ENCODE measurements at regions not wholly inside any gene's neighbourhood (a gene's known extent, or its start where the extent isn't known, plus 50 kb on each side); places are given as distances from the start of the nearest gene placed in this dataset.
A peak's percentile ranks its signal among the peaks of the same experiment; 100 is the strongest.

- Histone ChIP-seq H3K4me1 (ENCODE audit: insufficient read depth, low read length, poor library complexity, severe bottlenecking) (no peaks in the 10 kb centered on the region), H3K4me2 (ENCODE audit: low read length) (no peak overlapping the region), H4K20me1 (ENCODE audit: insufficient read depth, low read length) (0 out of 2 replicates have a peak, but pooled peaks cover 7% of the 10 kb centered on the region), H3K36me3 (ENCODE audit: insufficient read depth, low read length) (no peaks in the 10 kb centered on the region), H3K9me2 (ENCODE audit: insufficient read depth, low read length) (no peaks in the 10 kb centered on the region), H3K9me3 (ENCODE audit: low read length) (no peaks in the 10 kb centered on the region), H2AFZ (ENCODE audit: low read length) (no peak overlapping the region), H3K27ac (ENCODE audit: low read depth, low read length, poor library complexity, severe bottlenecking) (no peak overlapping the region), H3K4me3 (ENCODE audit: low read depth, low read length, poor library complexity, severe bottlenecking) (no peak overlapping the region), H3K79me2 (ENCODE audit: insufficient read depth, low read depth, low read length) (no peaks in the 10 kb centered on the region)
- CTCF ChIA-PET (ENCODE audit: unreplicated experiment): no interaction called here
- no TSS peak for BruUV-seq (replicated peaks)
- no peak for TF ChIP-seq EZH2phosphoT487 (IDR thresholded peaks at IDR 0.05; ENCODE audit: borderline replicate concordance, low read depth, low read length)
- TF ChIP-seq, protein P1, sequence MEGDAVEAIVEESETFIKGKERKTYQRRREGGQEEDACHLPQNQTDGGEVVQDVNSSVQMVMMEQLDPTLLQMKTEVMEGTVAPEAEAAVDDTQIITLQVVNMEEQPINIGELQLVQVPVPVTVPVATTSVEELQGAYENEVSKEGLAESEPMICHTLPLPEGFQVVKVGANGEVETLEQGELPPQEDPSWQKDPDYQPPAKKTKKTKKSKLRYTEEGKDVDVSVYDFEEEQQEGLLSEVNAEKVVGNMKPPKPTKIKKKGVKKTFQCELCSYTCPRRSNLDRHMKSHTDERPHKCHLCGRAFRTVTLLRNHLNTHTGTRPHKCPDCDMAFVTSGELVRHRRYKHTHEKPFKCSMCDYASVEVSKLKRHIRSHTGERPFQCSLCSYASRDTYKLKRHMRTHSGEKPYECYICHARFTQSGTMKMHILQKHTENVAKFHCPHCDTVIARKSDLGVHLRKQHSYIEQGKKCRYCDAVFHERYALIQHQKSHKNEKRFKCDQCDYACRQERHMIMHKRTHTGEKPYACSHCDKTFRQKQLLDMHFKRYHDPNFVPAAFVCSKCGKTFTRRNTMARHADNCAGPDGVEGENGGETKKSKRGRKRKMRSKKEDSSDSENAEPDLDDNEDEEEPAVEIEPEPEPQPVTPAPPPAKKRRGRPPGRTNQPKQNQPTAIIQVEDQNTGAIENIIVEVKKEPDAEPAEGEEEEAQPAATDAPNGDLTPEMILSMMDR (conservative IDR thresholded peaks at IDR 0.05; ENCODE audit: low read length): peak; percentile 46; the same call in 1 of the 2 replicates
- POLR2A ChIA-PET: interaction anchor here (0.6 kb wide), 1 partner anchor 10 kb away, joined by 3 read pairs; no protein-coding TSS in a partner anchor
- no peak for DNase-seq (ENCODE audit: low spot score)
- intact Hi-C loops (cut with micrococcal nuclease; ENCODE audit: unreplicated experiment): no loop called here
Measured at GRCh38 chr5:93909356-93909755, 168.0 kb upstream of the POU5F2 start.

GRCh38 chr5:93904917-93905316, 163.5 kb upstream of the POU5F2 start:
- no peak for DNase-seq (ENCODE audit: low spot score)
- CTCF ChIA-PET (ENCODE audit: unreplicated experiment): interaction anchor here (0.6 kb wide), 1 partner anchor 1010 kb away, joined by 3 read pairs; no protein-coding TSS in a partner anchor
- H3K4me2 ChIP-seq (ENCODE audit: low read length): no peak overlapping the region
- H3K27ac ChIP-seq (ENCODE audit: low read depth, low read length, poor library complexity, severe bottlenecking): no peak overlapping the region
- TF ChIP-seq EZH2phosphoT487 (IDR thresholded peaks at IDR 0.05; ENCODE audit: borderline replicate concordance, low read depth, low read length): no peak
- TF ChIP-seq, protein P1 (conservative IDR thresholded peaks at IDR 0.05; ENCODE audit: low read length): no peak
- intact Hi-C loops (cut with micrococcal nuclease; ENCODE audit: unreplicated experiment): no loop called here
- H3K4me1 ChIP-seq (ENCODE audit: insufficient read depth, low read length, poor library complexity, severe bottlenecking): no peaks in the 10 kb centered on the region
- H3K9me3 ChIP-seq (ENCODE audit: low read length): no peaks in the 10 kb centered on the region
- H3K79me2 ChIP-seq (ENCODE audit: insufficient read depth, low read depth, low read length): no peaks in the 10 kb centered on the region
- no peaks in the 10 kb centered on the region for H3K9me2 ChIP-seq (ENCODE audit: insufficient read depth, low read length)
- H3K36me3 ChIP-seq (ENCODE audit: insufficient read depth, low read length): no peaks in the 10 kb centered on the region
- H2AFZ ChIP-seq (ENCODE audit: low read length): no peak overlapping the region
- 0 out of 2 replicates have a peak, but pooled peaks cover 7% of the 10 kb centered on the region for H4K20me1 ChIP-seq (ENCODE audit: insufficient read depth, low read length)
- H3K4me3 ChIP-seq (ENCODE audit: low read depth, low read length, poor library complexity, severe bottlenecking): no peak overlapping the region
- POLR2A ChIA-PET: no interaction called here
- BruUV-seq (replicated peaks): no TSS peak

GRCh38 chr5:93902288-93902687, 160.9 kb upstream of the POU5F2 start:
- Histone ChIP-seq H3K4me3 (ENCODE audit: low read depth, low read length, poor library complexity, severe bottlenecking) (no peak overlapping the region), H3K79me2 (ENCODE audit: insufficient read depth, low read depth, low read length) (no peaks in the 10 kb centered on the region), H3K9me2 (ENCODE audit: insufficient read depth, low read length) (no peaks in the 10 kb centered on the region), H3K9me3 (ENCODE audit: low read length) (no peaks in the 10 kb centered on the region), H3K27ac (ENCODE audit: low read depth, low read length, poor library complexity, severe bottlenecking) (no peak overlapping the region), H2AFZ (ENCODE audit: low read length) (no peak overlapping the region), H3K4me1 (ENCODE audit: insufficient read depth, low read length, poor library complexity, severe bottlenecking) (no peaks in the 10 kb centered on the region), H3K36me3 (ENCODE audit: insufficient read depth, low read length) (no peaks in the 10 kb centered on the region), H3K4me2 (ENCODE audit: low read length) (no peak overlapping the region), H4K20me1 (ENCODE audit: insufficient read depth, low read length) (0 out of 2 replicates have a peak, but pooled peaks cover 7% of the 10 kb centered on the region)
- intact Hi-C loops (cut with micrococcal nuclease; ENCODE audit: unreplicated experiment): no loop called here
- TSS peak; percentile 25 for BruUV-seq (replicated peaks)
- POLR2A ChIA-PET: no interaction called here
- TF ChIP-seq, protein P1 (conservative IDR thresholded peaks at IDR 0.05; ENCODE audit: low read length): no peak
- TF ChIP-seq EZH2phosphoT487 (IDR thresholded peaks at IDR 0.05; ENCODE audit: borderline replicate concordance, low read depth, low read length): no peak
- CTCF ChIA-PET (ENCODE audit: unreplicated experiment): no interaction called here
- no peak for DNase-seq (ENCODE audit: low spot score)
